SU-DHL-6 (cell line): ENCODE measurements at regions not wholly inside any gene's neighbourhood (a gene's known extent, or its start where the extent isn't known, plus 50 kb on each side); places are given as distances from the start of the nearest gene placed in this dataset.

Source experiments
- CTCF ChIP-seq: fragments of 200-600 bp; sonication (generic); IDR thresholded peaks from one replicate; pipeline ENCODE4 v1.5.1; 2017; ENCODE audit warnings: antibody characterized with exemption, mild to moderate bottlenecking, low read length, moderate library complexity; ENCODE audit not compliant: insufficient read depth, poor library complexity, severe bottlenecking
- EZH2phosphoT487 ChIP-seq: fragments of 200-600 bp; sonication (generic), shearing (Covaris generic); conservative IDR thresholded peaks from 2 replicates; pipeline ENCODE4 v1.6.1; 2018; ENCODE audit warnings: mild to moderate bottlenecking, antibody characterized with exemption, low read length, moderate library complexity, mixed read lengths

GRCh38 chr5:82593481-82593880, 315.3 kb upstream of the RPS23 start:
- no peak for TF ChIP-seq CTCF
- no peak for TF ChIP-seq EZH2phosphoT487
